ENCODE measurements at regions not wholly inside any gene's neighbourhood (a gene's known extent, or its start where the extent isn't known, plus 50 kb on each side); places are given as distances from the start of the nearest gene placed in this dataset.

GRCh38 chr9:71614409-71615010 lies 153.8 kb downstream of the CEMIP2 start:
- Histone ChIP-seq H3K4me3 (no peak overlapping the region), H3K9me3 (no peaks in the 10 kb centered on the region), H3K4me1 (ENCODE audit: low read depth) (no peaks in the 10 kb centered on the region), H3K36me3 (ENCODE audit: low read depth) (no peaks in the 10 kb centered on the region)
- no peak for DNase-seq
- intact Hi-C loops (cut with DNase I, micrococcal nuclease) = no loop called here
- ATAC-seq = no peak
- no peak for TF ChIP-seq CTCF (IDR thresholded peaks at IDR 0.05)

DNA sequence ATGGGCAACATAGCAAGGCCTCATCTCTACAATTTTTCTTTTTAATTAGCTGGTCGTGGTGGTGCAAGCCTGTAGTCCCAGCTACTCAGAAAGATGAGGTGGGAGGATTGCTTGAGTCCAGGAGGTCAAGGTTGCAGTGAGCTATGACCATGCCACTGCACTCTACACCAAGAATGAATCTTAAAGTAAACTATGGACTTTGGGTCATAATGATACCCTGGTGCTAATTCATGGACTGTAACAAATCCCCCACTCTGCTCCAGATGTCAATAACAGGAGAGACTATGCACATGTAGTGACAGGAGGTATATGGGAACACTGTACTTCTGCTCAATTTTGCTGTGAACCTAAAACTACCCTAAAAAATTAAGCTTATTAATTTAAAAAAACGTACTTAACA lies 155.4 kb downstream of the CEMIP2 start:
- TF ChIP-seq CTCF (IDR thresholded peaks at IDR 0.05) = no peak
- intact Hi-C loops (cut with DNase I, micrococcal nuclease) = no loop called here
- ATAC-seq (no peak), DNase-seq (no peak)
- Histone ChIP-seq H3K36me3 (ENCODE audit: low read depth) (no peaks in the 10 kb centered on the region), H3K4me1 (ENCODE audit: low read depth) (no peaks in the 10 kb centered on the region), H3K9me3 (no peaks in the 10 kb centered on the region), H3K4me3 (no peak overlapping the region)

- no peak for ATAC-seq
- intact Hi-C loops (cut with DNase I, micrococcal nuclease) = loop anchor here in 1 of 2 donors (5.0 to 10.0 kb wide), 2 partner anchors 73 to 155 kb away; partner anchors contain the start of gene CEMIP2
- TF ChIP-seq CTCF (IDR thresholded peaks at IDR 0.05) = no peak
- Histone ChIP-seq H3K9me3 (no peaks in the 10 kb centered on the region), H3K36me3 (ENCODE audit: low read depth) (no peaks in the 10 kb centered on the region), H3K4me3 (no peak overlapping the region), H3K4me1 (ENCODE audit: low read depth) (no peaks in the 10 kb centered on the region)
- no peak for DNase-seq
These were observed 158.9 kb downstream of the CEMIP2 start for GRCh38 chr9:71609448-71609830.

GRCh38 chr9:71608825-71609447 lies 159.4 kb downstream of the CEMIP2 start:
- DNase-seq (no peak), ATAC-seq (no peak)
- no peak for TF ChIP-seq CTCF (IDR thresholded peaks at IDR 0.05)
- no peaks in the 10 kb centered on the region for H3K36me3 ChIP-seq (ENCODE audit: low read depth)
- no peaks in the 10 kb centered on the region for H3K9me3 ChIP-seq
- H3K4me3 ChIP-seq = no peak overlapping the region
- no peaks in the 10 kb centered on the region for H3K4me1 ChIP-seq (ENCODE audit: low read depth)
- intact Hi-C loops (cut with DNase I, micrococcal nuclease) = loop anchor here in 1 of 2 donors (5.0 to 10.0 kb wide), 2 partner anchors 73 to 156 kb away; partner anchors contain the start of gene CEMIP2

GRCh38 chr9:71608021-71608420 lies 160.3 kb downstream of the CEMIP2 start:
- H3K9me3 ChIP-seq = no peaks in the 10 kb centered on the region
- no peak overlapping the region for H3K4me3 ChIP-seq
- TF ChIP-seq CTCF (IDR thresholded peaks at IDR 0.05) = no peak
- DNase-seq = no peak
- no peak for ATAC-seq
- no peaks in the 10 kb centered on the region for H3K4me1 ChIP-seq (ENCODE audit: low read depth)
- H3K36me3 ChIP-seq (ENCODE audit: low read depth) = no peaks in the 10 kb centered on the region
- intact Hi-C loops (cut with DNase I, micrococcal nuclease) = loop anchor here in 1 of 2 donors (5.0 to 10.0 kb wide), 2 partner anchors 74 to 157 kb away; partner anchors contain the start of gene CEMIP2

Data from mucosa of descending colon (tissue), 3 donors.